ENCODE measurements at regions not wholly inside any gene's neighbourhood (a gene's known extent, or its start where the extent isn't known, plus 50 kb on each side); places are given as distances from the start of the nearest gene placed in this dataset.

DNA sequence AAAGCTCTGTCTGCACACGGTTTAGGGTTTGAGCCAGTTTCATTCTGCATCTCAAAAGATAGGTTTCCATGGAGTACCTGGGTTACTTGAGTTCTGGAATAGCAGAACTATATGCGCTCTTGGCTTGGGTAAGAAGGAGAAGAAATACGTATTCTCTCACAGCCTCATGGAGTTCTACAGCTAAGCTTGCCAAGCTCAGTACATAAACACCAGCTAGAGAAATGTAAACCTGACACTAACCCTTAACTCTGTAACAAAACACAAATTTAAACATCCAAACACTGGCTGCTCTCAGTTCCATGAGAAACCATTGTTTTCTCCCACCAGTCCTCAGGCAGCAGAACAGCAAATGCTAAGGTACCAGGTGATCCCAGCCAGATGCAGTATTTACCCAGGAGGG, 557.2 kb downstream of the INHBA start:
- Histone ChIP-seq H3K4ac (ENCODE audit: low read depth in 1 of 2, low read length in 2 of 2) (no peak overlapping the region), H3K27me3 (ENCODE audit: control insufficient read depth in 1 of 2, insufficient read depth in 1 of 2, low read length in 2 of 2) (no peaks in the 10 kb centered on the region), H3K27ac (ENCODE audit: low read length, poor library complexity, severe bottlenecking) (no peak overlapping the region), H3K4me2 (ENCODE audit: low read length, poor library complexity, severe bottlenecking) (no peak overlapping the region), H3K14ac (ENCODE audit: low read length in 2 of 2) (no peak overlapping the region), H4K8ac (ENCODE audit: low read length) (no peak overlapping the region), H3K4me1 (ENCODE audit: control insufficient read depth, insufficient read depth, low read depth, low read length) (no peaks in the 10 kb centered on the region), H2AK5ac (ENCODE audit: low read length, severe bottlenecking) (no peak overlapping the region), H2BK12ac (ENCODE audit: low read length in 2 of 2) (peak overlapping the region in 1 of 2 experiments; percentile 59), H3K23ac (ENCODE audit: low read length in 2 of 2) (no peak overlapping the region), H2BK5ac (ENCODE audit: low read depth, low read length, poor library complexity, severe bottlenecking) (no peak overlapping the region), H3K9ac (ENCODE audit: low read length) (no peak overlapping the region), H3K4me3 (ENCODE audit: insufficient read depth in 1 of 2, low read depth in 1 of 2, low read length in 2 of 2) (no peak overlapping the region), H2BK120ac (ENCODE audit: low read depth, low read length) (no peak overlapping the region), H2AFZ (ENCODE audit: low read depth, low read length) (no peak overlapping the region), H2BK15ac (ENCODE audit: low read depth, poor library complexity, severe bottlenecking) (no peak overlapping the region), H3K9me3 (ENCODE audit: control insufficient read depth, low read length) (no peaks in the 10 kb centered on the region), H3K36me3 (ENCODE audit: control insufficient read depth in 1 of 2, insufficient read depth in 2 of 2, low read depth in 1 of 2, low read length in 2 of 2) (no peaks in the 10 kb centered on the region), H4K91ac (ENCODE audit: low read length) (no peak overlapping the region), H3K18ac (ENCODE audit: low read depth in 1 of 2, low read length in 2 of 2) (no peak overlapping the region), H3K79me1 (replicated peaks; ENCODE audit: low read length, poor library complexity, severe bottlenecking) (no peaks in the 10 kb centered on the region)
- DNase-seq = no peak
- WGBS = 92% methylated on average over 3 of the region's 3 CpGs

DNA sequence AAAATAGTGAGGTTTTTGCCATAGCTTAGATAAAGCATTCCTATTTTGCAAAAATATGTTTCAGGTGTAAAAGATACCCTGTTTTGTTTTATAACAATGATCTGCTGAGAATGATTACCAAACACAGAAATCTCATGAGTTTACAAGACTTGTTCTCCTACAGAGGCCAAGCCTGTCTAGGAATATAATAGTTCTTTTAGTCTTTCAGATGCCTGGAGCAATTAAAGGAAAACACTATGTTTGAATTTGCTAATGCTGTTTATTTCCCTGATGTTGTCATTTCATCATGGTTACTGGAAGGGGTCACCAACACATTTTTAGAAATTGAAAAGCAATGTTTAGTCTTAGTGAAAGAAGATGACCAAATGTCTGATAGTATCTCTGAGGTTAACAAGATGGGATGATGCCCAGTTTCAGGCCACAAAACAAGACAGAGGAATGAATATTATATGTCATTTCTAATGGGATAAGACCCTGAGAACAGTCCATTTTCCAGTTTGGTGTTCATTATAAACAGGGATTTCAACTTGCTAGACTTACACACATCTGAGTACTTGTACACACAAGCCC, 559.9 kb downstream of the INHBA start:
- Histone ChIP-seq H2BK5ac (ENCODE audit: low read depth, low read length, poor library complexity, severe bottlenecking) (no peak overlapping the region), H4K91ac (ENCODE audit: low read length) (no peak overlapping the region), H4K8ac (ENCODE audit: low read length) (no peak overlapping the region), H3K9ac (ENCODE audit: low read length) (no peak overlapping the region), H3K4me1 (ENCODE audit: control insufficient read depth, insufficient read depth, low read depth, low read length) (no peaks in the 10 kb centered on the region), H3K27ac (ENCODE audit: low read length, poor library complexity, severe bottlenecking) (no peak overlapping the region), H3K4ac (ENCODE audit: low read depth in 1 of 2, low read length in 2 of 2) (no peak overlapping the region), H3K79me1 (replicated peaks; ENCODE audit: low read length, poor library complexity, severe bottlenecking) (no peaks in the 10 kb centered on the region), H3K4me3 (ENCODE audit: insufficient read depth in 1 of 2, low read depth in 1 of 2, low read length in 2 of 2) (no peak overlapping the region), H2AFZ (ENCODE audit: low read depth, low read length) (no peak overlapping the region), H3K14ac (ENCODE audit: low read length in 2 of 2) (no peak overlapping the region), H3K9me3 (ENCODE audit: control insufficient read depth, low read length) (no peaks in the 10 kb centered on the region), H2BK15ac (ENCODE audit: low read depth, poor library complexity, severe bottlenecking) (no peak overlapping the region), H3K36me3 (ENCODE audit: control insufficient read depth in 1 of 2, insufficient read depth in 2 of 2, low read depth in 1 of 2, low read length in 2 of 2) (no peaks in the 10 kb centered on the region), H2BK12ac (ENCODE audit: low read length in 2 of 2) (no peak overlapping the region), H3K27me3 (ENCODE audit: control insufficient read depth in 1 of 2, insufficient read depth in 1 of 2, low read length in 2 of 2) (no peaks in the 10 kb centered on the region), H2BK120ac (ENCODE audit: low read depth, low read length) (no peak overlapping the region), H3K4me2 (ENCODE audit: low read length, poor library complexity, severe bottlenecking) (no peak overlapping the region), H3K23ac (ENCODE audit: low read length in 2 of 2) (no peak overlapping the region), H3K18ac (ENCODE audit: low read depth in 1 of 2, low read length in 2 of 2) (no peak overlapping the region), H2AK5ac (ENCODE audit: low read length, severe bottlenecking) (no peak overlapping the region)
- DNase-seq = no peak

DNA sequence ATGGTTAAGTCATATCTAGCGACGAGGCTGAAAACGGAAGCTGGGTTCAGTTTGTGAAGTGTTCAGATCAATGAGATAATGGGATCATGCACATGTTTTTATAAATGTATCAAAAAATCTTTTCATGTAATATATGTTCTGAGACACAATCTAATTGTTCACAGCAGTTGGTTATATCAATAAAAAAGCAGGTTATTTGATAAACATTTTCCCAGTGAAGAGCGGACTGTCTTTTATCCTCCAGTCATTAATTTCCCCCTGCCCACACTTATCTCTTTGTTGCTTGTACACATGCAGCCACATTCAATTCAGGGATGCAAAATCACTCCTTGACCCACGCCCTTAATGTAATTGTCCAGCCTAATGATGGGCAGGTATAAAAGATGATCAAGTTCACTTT, 563.1 kb downstream of the INHBA start:
- H3K18ac ChIP-seq (ENCODE audit: low read depth in 1 of 2, low read length in 2 of 2) = no peak overlapping the region
- WGBS = 100% methylated on average over 4 of the region's 5 CpGs
- no peak overlapping the region for H2BK12ac ChIP-seq (ENCODE audit: low read length in 2 of 2)
- H3K27me3 ChIP-seq (ENCODE audit: control insufficient read depth in 1 of 2, insufficient read depth in 1 of 2, low read length in 2 of 2) = no peaks in the 10 kb centered on the region
- no peak overlapping the region for H4K8ac ChIP-seq (ENCODE audit: low read length)
- no peaks in the 10 kb centered on the region for H3K79me1 ChIP-seq (replicated peaks; ENCODE audit: low read length, poor library complexity, severe bottlenecking)
- H2BK120ac ChIP-seq (ENCODE audit: low read depth, low read length) = no peak overlapping the region
- H3K14ac ChIP-seq (ENCODE audit: low read length in 2 of 2) = no peak overlapping the region
- no peak overlapping the region for H3K27ac ChIP-seq (ENCODE audit: low read length, poor library complexity, severe bottlenecking)
- H4K91ac ChIP-seq (ENCODE audit: low read length) = no peak overlapping the region
- H3K9ac ChIP-seq (ENCODE audit: low read length) = no peak overlapping the region
- peaks cover 3% of the 10 kb centered on the region for H3K4me1 ChIP-seq (ENCODE audit: control insufficient read depth, insufficient read depth, low read depth, low read length)
- H2AFZ ChIP-seq (ENCODE audit: low read depth, low read length) = no peak overlapping the region
- H3K4me2 ChIP-seq (ENCODE audit: low read length, poor library complexity, severe bottlenecking) = no peak overlapping the region
- H2AK5ac ChIP-seq (ENCODE audit: low read length, severe bottlenecking) = no peak overlapping the region
- H3K23ac ChIP-seq (ENCODE audit: low read length in 2 of 2) = no peak overlapping the region
- no peak overlapping the region for H2BK5ac ChIP-seq (ENCODE audit: low read depth, low read length, poor library complexity, severe bottlenecking)
- H3K36me3 ChIP-seq (ENCODE audit: control insufficient read depth in 1 of 2, insufficient read depth in 2 of 2, low read depth in 1 of 2, low read length in 2 of 2) = no peaks in the 10 kb centered on the region
- no peak for DNase-seq
- H3K9me3 ChIP-seq (ENCODE audit: control insufficient read depth, low read length) = no peaks in the 10 kb centered on the region
- H3K4ac ChIP-seq (ENCODE audit: low read depth in 1 of 2, low read length in 2 of 2) = no peak overlapping the region
- H2BK15ac ChIP-seq (ENCODE audit: low read depth, poor library complexity, severe bottlenecking) = no peak overlapping the region
- H3K4me3 ChIP-seq (ENCODE audit: insufficient read depth in 1 of 2, low read depth in 1 of 2, low read length in 2 of 2) = no peak overlapping the region

DNA sequence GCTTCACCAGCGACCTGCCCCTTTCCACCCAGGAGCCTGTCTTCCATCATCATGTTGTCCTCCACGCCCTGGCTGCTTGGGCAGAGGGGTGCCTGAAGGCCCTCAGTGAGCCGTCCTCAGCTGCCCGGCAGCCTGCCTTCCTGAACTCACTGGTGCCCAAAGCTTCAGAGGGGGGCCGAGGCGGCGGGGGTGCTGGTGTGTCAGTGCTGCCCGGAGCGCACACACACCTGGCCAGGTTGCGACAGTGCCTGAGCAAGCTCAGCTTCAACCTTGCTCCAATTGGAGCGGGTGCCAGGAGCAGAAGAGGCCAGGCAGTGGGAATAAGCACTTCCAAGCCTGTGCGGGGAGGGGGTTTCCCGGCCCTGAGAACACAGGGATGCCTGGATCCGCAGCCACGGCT, 566.3 kb downstream of the INHBA start:
- Histone ChIP-seq H2BK5ac (ENCODE audit: low read depth, low read length, poor library complexity, severe bottlenecking) (no peak overlapping the region), H4K8ac (ENCODE audit: low read length) (no peak overlapping the region), H3K27ac (ENCODE audit: low read length, poor library complexity, severe bottlenecking) (no peak overlapping the region), H3K79me1 (replicated peaks; ENCODE audit: low read length, poor library complexity, severe bottlenecking) (no peaks in the 10 kb centered on the region), H2BK12ac (ENCODE audit: low read length in 2 of 2) (peak overlapping the region in 1 of 2 experiments; percentile 64), H3K4me2 (ENCODE audit: low read length, poor library complexity, severe bottlenecking) (no peak overlapping the region), H4K91ac (ENCODE audit: low read length) (no peak overlapping the region), H3K9ac (ENCODE audit: low read length) (no peak overlapping the region), H2AFZ (ENCODE audit: low read depth, low read length) (no peak overlapping the region), H3K23ac (ENCODE audit: low read length in 2 of 2) (no peak overlapping the region), H3K36me3 (ENCODE audit: control insufficient read depth in 1 of 2, insufficient read depth in 2 of 2, low read depth in 1 of 2, low read length in 2 of 2) (no peaks in the 10 kb centered on the region), H3K27me3 (ENCODE audit: control insufficient read depth in 1 of 2, insufficient read depth in 1 of 2, low read length in 2 of 2) (no peaks in the 10 kb centered on the region), H2BK120ac (ENCODE audit: low read depth, low read length) (no peak overlapping the region), H3K4me3 (ENCODE audit: insufficient read depth in 1 of 2, low read depth in 1 of 2, low read length in 2 of 2) (no peak overlapping the region), H3K4ac (ENCODE audit: low read depth in 1 of 2, low read length in 2 of 2) (no peak overlapping the region), H3K18ac (ENCODE audit: low read depth in 1 of 2, low read length in 2 of 2) (no peak overlapping the region), H3K4me1 (ENCODE audit: control insufficient read depth, insufficient read depth, low read depth, low read length) (peaks cover 3% of the 10 kb centered on the region), H2BK15ac (ENCODE audit: low read depth, poor library complexity, severe bottlenecking) (no peak overlapping the region), H3K9me3 (ENCODE audit: control insufficient read depth, low read length) (no peaks in the 10 kb centered on the region), H2AK5ac (ENCODE audit: low read length, severe bottlenecking) (no peak overlapping the region), H3K14ac (ENCODE audit: low read length in 2 of 2) (no peak overlapping the region)
- 95% methylated on average over 15 of the region's 15 CpGs for WGBS
- DNase-seq = no peak

All from mesenchymal stem cell (in vitro differentiated cells and primary cell).